GM12878 (cell line): ENCODE measurements at regions not wholly inside any gene's neighbourhood (a gene's known extent, or its start where the extent isn't known, plus 50 kb on each side); places are given as distances from the start of the nearest gene placed in this dataset.

Experiments used
- ATAC-seq: fragments of 200-7000 bp; cut with Tn5 transposase; 3 replicates; pipeline ENCODE4 v1.9.1; 2020; ENCODE audit warnings: mild to moderate bottlenecking, moderate library complexity
- BruUV-seq: library from RNA; stranded (reverse); fragments of 400-500 nt; replicated peaks from 2 replicates; lab custom pipeline; 2021; lab: Mats Ljungman, UMichigan
- CTCF ChIA-PET: fragments of 300-600 bp; sonication (Branson Sonifier 250); formaldehyde crosslinking; extraction: SDS; loops from one replicate; lab custom pipeline; 2021; ENCODE audit warnings: inconsistent platforms; lab: Yijun Ruan, JAX
- POLR2A ChIA-PET: fragments of 350-600 bp; formaldehyde crosslinking; extraction: SDS; loops from one replicate; lab custom pipeline; 2021; ENCODE audit warnings: inconsistent platforms; lab: Charles Lee
- RAD21 ChIA-PET: fragments of 300-600 bp; sonication (Branson Sonifier 250); formaldehyde crosslinking; loops from one replicate; lab custom pipeline; 2023; ENCODE audit warnings: antibody characterized with exemption; ENCODE audit not compliant: unreplicated experiment; lab: Charles Lee
- SMC1A ChIA-PET: fragments of 300-600 bp; sonication (Branson Sonifier 250); formaldehyde crosslinking; loops from one replicate; lab custom pipeline; 2023; ENCODE audit not compliant: unreplicated experiment, uncharacterized antibody; lab: Charles Lee
- DNase-seq: peaks from one replicate; pipeline ENCODE4 v3.0.0-alpha.2; 2011; ENCODE audit warnings: low read depth, low spot score
- FAIRE-seq: peaks from 3 replicates; lab custom pipeline; 2011; peaks lifted over from hg19 to GRCh38; lab: Jason Lieb, UNC
- H2AFZ ChIP-seq: 2 replicates; pipeline ENCODE4 v1.6.0; 2011; ENCODE audit warnings: low read depth, low read length, control low read depth; ENCODE audit not compliant: control insufficient read depth
- H3K27ac ChIP-seq: 2 replicates; pipeline ENCODE4 v1.5.1; 2011; ENCODE audit warnings: control low read depth; ENCODE audit not compliant: control insufficient read depth, insufficient read depth
- H3K27me3 ChIP-seq, 2 experiments: replicated peaks in 1 of 2; 2 replicates each; pipeline versions ENCODE4 v1.6.0 to v1.6.1; 2011; ENCODE audit warnings: low read length in 1 of 2; ENCODE audit not compliant: control insufficient read depth in 2 of 2, insufficient read depth in 2 of 2
- H3K36me3 ChIP-seq, 2 experiments: 2 replicates each; pipeline ENCODE4 v1.5.1; 2011; ENCODE audit warnings: low read length in 1 of 2; ENCODE audit not compliant: control insufficient read depth in 2 of 2, insufficient read depth in 2 of 2
- H3K4me1 ChIP-seq: 2 replicates; pipeline ENCODE4 v1.6.1; 2011; ENCODE audit warnings: mild to moderate bottlenecking, low read length, moderate library complexity, mixed read lengths; ENCODE audit not compliant: control insufficient read depth, insufficient read depth
- H3K4me2 ChIP-seq: 2 replicates; pipeline ENCODE4 v1.6.0; 2011; ENCODE audit warnings: control low read depth; ENCODE audit not compliant: control insufficient read depth, insufficient read depth
- H3K4me3 ChIP-seq: fragments of 200-600 bp; sonication (generic); 2 replicates; pipeline ENCODE4 v1.5.1; 2016
- H3K79me2 ChIP-seq: 2 replicates; pipeline ENCODE4 v1.6.0; 2011; ENCODE audit warnings: low read length; ENCODE audit not compliant: control insufficient read depth, insufficient read depth
- H3K9ac ChIP-seq: 2 replicates; pipeline ENCODE4 v1.8.0; 2011; ENCODE audit warnings: low read length, control low read depth, mixed read lengths; ENCODE audit not compliant: control insufficient read depth, insufficient read depth
- H3K9me3 ChIP-seq: replicated peaks from 3 replicates; pipeline ENCODE4 v1.5.1; 2011; ENCODE audit warnings: mild to moderate bottlenecking, low read length; ENCODE audit not compliant: control insufficient read depth, insufficient read depth
- H4K20me1 ChIP-seq: 2 replicates; pipeline ENCODE4 v1.6.0; 2011; ENCODE audit not compliant: control insufficient read depth, insufficient read depth
- CREM ChIP-seq: IDR thresholded peaks from 2 replicates; pipeline ENCODE4 v1.6.1; 2014; ENCODE audit warnings: antibody characterized with exemption, low read depth
- EED ChIP-seq: sonication (generic); IDR thresholded peaks from 2 replicates; pipeline ENCODE4 v1.6.1; 2016; ENCODE audit warnings: antibody characterized with exemption, low read depth
- KAT2A ChIP-seq: conservative IDR thresholded peaks from 2 replicates; pipeline ENCODE4 v1.6.1; 2011; ENCODE audit warnings: low read depth, low read length; ENCODE audit not compliant: control insufficient read depth
- KLF5 ChIP-seq: fragments of 450-650 bp; IDR thresholded peaks from 2 replicates; pipeline ENCODE4 v1.6.1; 2014; ENCODE audit warnings: mild to moderate bottlenecking; ENCODE audit not compliant: partially characterized antibody
- PAX8 ChIP-seq: fragments of 450-650 bp; IDR thresholded peaks from 2 replicates; pipeline ENCODE4 v1.6.1; 2017; ENCODE audit warnings: mild to moderate bottlenecking, moderate library complexity
- RUNX3 ChIP-seq: IDR thresholded peaks from 2 replicates; pipeline ENCODE4 v1.6.1; 2012; ENCODE audit warnings: low read length, inconsistent platforms
- SMAD5 ChIP-seq: IDR thresholded peaks from 2 replicates; pipeline ENCODE4 v1.6.1; 2016; ENCODE audit warnings: antibody characterized with exemption, low read depth
- SPI1 ChIP-seq: IDR thresholded peaks from 2 replicates; pipeline ENCODE4 v1.6.1; 2011; ENCODE audit warnings: low read depth, mild to moderate bottlenecking, low read length, moderate library complexity, borderline replicate concordance; ENCODE audit not compliant: insufficient read depth
- TCF12 ChIP-seq: IDR thresholded peaks from 2 replicates; pipeline ENCODE4 v1.6.1; 2011; ENCODE audit warnings: low read depth, mild to moderate bottlenecking, low read length
- ZSCAN29 ChIP-seq: fragments of 450-650 bp; IDR thresholded peaks from 2 replicates; pipeline ENCODE4 v1.6.1; 2017; ENCODE audit warnings: mild to moderate bottlenecking, moderate library complexity
- WGBS: methylation state at CpG from one replicate; pipeline ENCODE4 v1.1.6; 2016; ENCODE audit warnings: low lambda C conversion rate; ENCODE audit not compliant: insufficient replicate concordance, insufficient coverage; ENCODE audit errors: missing lambda C conversion rate; 5-methylcytosine and 5-hydroxymethylcytosine counted together
- in situ Hi-C: fragments of 300-500 bp; cut with MboI; formaldehyde crosslinking; loops from 9 replicates; pipeline ENCODE4 v1.14.3; 2018; ENCODE audit warnings: mixed read lengths
- intact Hi-C: fragments of 100-400 bp; cut with micrococcal nuclease; formaldehyde crosslinking; loops from one replicate; pipeline ENCODE4 v1.14.2; 2022; ENCODE audit not compliant: unreplicated experiment
- TF ChIP-seq, protein P1 (sequence below): fragments of 450-650 bp; IDR thresholded peaks from 2 replicates; pipeline ENCODE4 v1.6.1; 2018; ENCODE audit warnings: mild to moderate bottlenecking, low read depth, moderate library complexity; ENCODE audit not compliant: partially characterized antibody
- TF ChIP-seq, protein P2 (sequence below): IDR thresholded peaks from 2 replicates; pipeline ENCODE4 v1.6.1; 2012; ENCODE audit warnings: mild to moderate bottlenecking, low read depth, low read length

DNA sequence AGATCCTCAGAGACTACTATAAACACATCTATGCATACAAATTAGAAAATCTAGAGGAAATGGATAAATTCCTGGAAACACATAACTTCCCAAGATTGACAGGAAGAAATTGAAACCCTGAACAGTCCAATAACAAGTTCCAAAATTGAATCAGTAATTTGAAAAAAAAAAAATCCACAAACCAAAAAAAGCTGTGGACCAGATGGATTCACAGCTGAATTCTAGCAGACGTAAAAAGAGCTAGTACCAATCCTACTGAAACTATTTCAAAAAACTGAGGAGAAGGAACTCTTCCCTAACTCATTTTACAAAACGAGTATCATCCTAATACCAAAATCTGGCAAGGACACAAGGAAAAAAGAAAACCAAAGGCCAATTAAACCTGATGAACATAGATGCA, 77.0 kb upstream of the FXR1 start:
- WGBS, result 23% methylated on average over 2 of the region's 2 CpGs
- Histone ChIP-seq H3K79me2 (no peaks in the 10 kb centered on the region), H2AFZ (no peak overlapping the region), H3K36me3 (no peaks in the 10 kb centered on the region), H3K4me3 (no peak overlapping the region), H3K4me1 (no peaks in the 10 kb centered on the region), H3K27me3 (no peaks in the 10 kb centered on the region), H3K9ac (no peak overlapping the region), H4K20me1 (no peaks in the 10 kb centered on the region), H3K27ac (no peak overlapping the region), H3K4me2 (no peak overlapping the region), H3K9me3 (no peaks in the 10 kb centered on the region)
- ChIA-PET CTCF (no interaction called here), POLR2A (no interaction called here), RAD21 (no interaction called here), SMC1A (interaction anchor here (0.6 kb wide), 1 partner anchor 557 kb away, joined by 4 read pairs; no protein-coding TSS in a partner anchor)
- no peak for ATAC-seq
- TF ChIP-seq TCF12 (no peak), EED (no peak), ZSCAN29 (no peak), PAX8 (no peak), RUNX3 (no peak)
- no peak for FAIRE-seq
- intact Hi-C loops, result no loop called here
- in situ Hi-C loops, result no loop called here
- BruUV-seq, result no TSS peak
- no peak for DNase-seq

DNA sequence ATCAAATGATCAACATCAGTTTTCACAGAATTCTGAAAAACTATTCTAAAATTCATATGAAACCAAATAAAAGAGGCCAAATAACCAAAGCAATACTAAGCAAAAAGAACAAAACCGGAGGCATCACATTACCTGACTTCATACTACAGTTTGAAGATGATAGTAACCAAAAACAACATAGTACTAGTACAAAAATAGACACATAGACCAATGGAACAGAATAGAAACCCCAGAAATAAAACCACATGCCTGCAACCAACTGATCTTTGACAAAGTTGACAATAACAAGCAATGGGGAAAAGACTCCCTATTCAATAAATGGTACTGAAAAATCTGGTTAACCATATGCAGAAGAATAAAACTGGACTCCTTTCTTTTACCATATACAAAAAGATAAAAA, 75.7 kb upstream of the FXR1 start:
- no TSS peak for BruUV-seq
- no peaks in the 10 kb centered on the region for H4K20me1 ChIP-seq
- H3K27me3 ChIP-seq, result no peaks in the 10 kb centered on the region
- CTCF ChIA-PET, result no interaction called here
- DNase-seq (no peak), FAIRE-seq (no peak), ATAC-seq (no peak)
- RAD21 ChIA-PET, result no interaction called here
- intact Hi-C loops (no loop called here), in situ Hi-C loops (no loop called here)
- no peaks in the 10 kb centered on the region for H3K79me2 ChIP-seq
- no peak overlapping the region for H2AFZ ChIP-seq
- H3K9me3 ChIP-seq, result no peaks in the 10 kb centered on the region
- H3K9ac ChIP-seq, result no peak overlapping the region
- no peaks in the 10 kb centered on the region for H3K36me3 ChIP-seq
- SMC1A ChIA-PET, result no interaction called here
- no peaks in the 10 kb centered on the region for H3K4me1 ChIP-seq
- no peak overlapping the region for H3K4me3 ChIP-seq
- no peak overlapping the region for H3K4me2 ChIP-seq
- 5% methylated on average over 1 of the region's 1 CpG for WGBS
- POLR2A ChIA-PET, result no interaction called here
- H3K27ac ChIP-seq, result no peak overlapping the region
- TF ChIP-seq SPI1 (no peak), KLF5 (no peak), KAT2A (no peak), CREM (no peak), SMAD5 (no peak)
- TF ChIP-seq, protein P1, sequence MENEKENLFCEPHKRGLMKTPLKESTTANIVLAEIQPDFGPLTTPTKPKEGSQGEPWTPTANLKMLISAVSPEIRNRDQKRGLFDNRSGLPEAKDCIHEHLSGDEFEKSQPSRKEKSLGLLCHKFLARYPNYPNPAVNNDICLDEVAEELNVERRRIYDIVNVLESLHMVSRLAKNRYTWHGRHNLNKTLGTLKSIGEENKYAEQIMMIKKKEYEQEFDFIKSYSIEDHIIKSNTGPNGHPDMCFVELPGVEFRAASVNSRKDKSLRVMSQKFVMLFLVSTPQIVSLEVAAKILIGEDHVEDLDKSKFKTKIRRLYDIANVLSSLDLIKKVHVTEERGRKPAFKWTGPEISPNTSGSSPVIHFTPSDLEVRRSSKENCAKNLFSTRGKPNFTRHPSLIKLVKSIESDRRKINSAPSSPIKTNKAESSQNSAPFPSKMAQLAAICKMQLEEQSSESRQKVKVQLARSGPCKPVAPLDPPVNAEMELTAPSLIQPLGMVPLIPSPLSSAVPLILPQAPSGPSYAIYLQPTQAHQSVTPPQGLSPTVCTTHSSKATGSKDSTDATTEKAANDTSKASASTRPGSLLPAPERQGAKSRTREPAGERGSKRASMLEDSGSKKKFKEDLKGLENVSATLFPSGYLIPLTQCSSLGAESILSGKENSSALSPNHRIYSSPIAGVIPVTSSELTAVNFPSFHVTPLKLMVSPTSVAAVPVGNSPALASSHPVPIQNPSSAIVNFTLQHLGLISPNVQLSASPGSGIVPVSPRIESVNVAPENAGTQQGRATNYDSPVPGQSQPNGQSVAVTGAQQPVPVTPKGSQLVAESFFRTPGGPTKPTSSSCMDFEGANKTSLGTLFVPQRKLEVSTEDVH, result no peak
- TF ChIP-seq, protein P2, sequence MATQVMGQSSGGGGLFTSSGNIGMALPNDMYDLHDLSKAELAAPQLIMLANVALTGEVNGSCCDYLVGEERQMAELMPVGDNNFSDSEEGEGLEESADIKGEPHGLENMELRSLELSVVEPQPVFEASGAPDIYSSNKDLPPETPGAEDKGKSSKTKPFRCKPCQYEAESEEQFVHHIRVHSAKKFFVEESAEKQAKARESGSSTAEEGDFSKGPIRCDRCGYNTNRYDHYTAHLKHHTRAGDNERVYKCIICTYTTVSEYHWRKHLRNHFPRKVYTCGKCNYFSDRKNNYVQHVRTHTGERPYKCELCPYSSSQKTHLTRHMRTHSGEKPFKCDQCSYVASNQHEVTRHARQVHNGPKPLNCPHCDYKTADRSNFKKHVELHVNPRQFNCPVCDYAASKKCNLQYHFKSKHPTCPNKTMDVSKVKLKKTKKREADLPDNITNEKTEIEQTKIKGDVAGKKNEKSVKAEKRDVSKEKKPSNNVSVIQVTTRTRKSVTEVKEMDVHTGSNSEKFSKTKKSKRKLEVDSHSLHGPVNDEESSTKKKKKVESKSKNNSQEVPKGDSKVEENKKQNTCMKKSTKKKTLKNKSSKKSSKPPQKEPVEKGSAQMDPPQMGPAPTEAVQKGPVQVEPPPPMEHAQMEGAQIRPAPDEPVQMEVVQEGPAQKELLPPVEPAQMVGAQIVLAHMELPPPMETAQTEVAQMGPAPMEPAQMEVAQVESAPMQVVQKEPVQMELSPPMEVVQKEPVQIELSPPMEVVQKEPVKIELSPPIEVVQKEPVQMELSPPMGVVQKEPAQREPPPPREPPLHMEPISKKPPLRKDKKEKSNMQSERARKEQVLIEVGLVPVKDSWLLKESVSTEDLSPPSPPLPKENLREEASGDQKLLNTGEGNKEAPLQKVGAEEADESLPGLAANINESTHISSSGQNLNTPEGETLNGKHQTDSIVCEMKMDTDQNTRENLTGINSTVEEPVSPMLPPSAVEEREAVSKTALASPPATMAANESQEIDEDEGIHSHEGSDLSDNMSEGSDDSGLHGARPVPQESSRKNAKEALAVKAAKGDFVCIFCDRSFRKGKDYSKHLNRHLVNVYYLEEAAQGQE, result no peak
